K562 (cell line): ENCODE measurements at regions not wholly inside any gene's neighbourhood (a gene's known extent, or its start where the extent isn't known, plus 50 kb on each side); places are given as distances from the start of the nearest gene placed in this dataset.

ENCODE experiments used
- ATAC-seq: fragments of 200-7000 bp; cut with Tn5 transposase; 3 replicates; pipeline ENCODE4 v1.9.1; 2020; ENCODE audit warnings: moderate library complexity
- BruUV-seq: library from RNA; stranded (reverse); fragments of 400-500 nt; replicated peaks from 2 replicates; lab custom pipeline; 2021; lab: Mats Ljungman, UMichigan
- CTCF ChIA-PET: fragments of 300-600 bp; formaldehyde crosslinking; extraction: SDS; loops from one replicate; lab custom pipeline; 2021; ENCODE audit warnings: low intra/inter-chr PET ratio; lab: Yijun Ruan, JAX
- POLR2A ChIA-PET: fragments of 300-600, 350-650 bp; sonication (Branson Sonifier 250); formaldehyde crosslinking; extraction: SDS; loops from one replicate; lab custom pipeline; 2021; ENCODE audit warnings: antibody characterized with exemption, inconsistent platforms; lab: Yijun Ruan, JAX
- DNase-seq, 4 experiments: peaks; one replicate each; pipeline versions ENCODE4 v3.0.0 to v3.0.0-alpha.2; 2011 to 2018; ENCODE audit warnings: low spot score in 3 of 4, mixed read lengths in 3 of 4; ENCODE audit errors: extremely low read depth in 1 of 4
- FAIRE-seq: peaks from 2 replicates; lab custom pipeline; 2011; peaks lifted over from hg19 to GRCh38; lab: Jason Lieb, UNC
- H2AFZ ChIP-seq: 2 replicates; pipeline ENCODE4 v1.6.0; 2011; ENCODE audit warnings: low read depth, low read length, control low read depth, inconsistent platforms
- H3K27ac ChIP-seq: fragments of 200-600 bp; 3 replicates; pipeline ENCODE4 v1.8.0; 2011; ENCODE audit warnings: low read depth, mild to moderate bottlenecking, control low read depth, inconsistent platforms, low read length, moderate library complexity, mixed read lengths; ENCODE audit errors: extremely low read depth
- H3K27me3 ChIP-seq, 2 experiments: fragments of 300-600 bp in 1 of 2; 2 replicates in 1 of 2; 3 replicates in 1 of 2; pipeline versions ENCODE4 v1.6.0 to v1.8.0; 2011; ENCODE audit warnings: inconsistent platforms in 2 of 2, low read length in 2 of 2, mild to moderate bottlenecking in 1 of 2, mixed read lengths in 1 of 2, moderate library complexity in 1 of 2; ENCODE audit not compliant: control insufficient read depth in 2 of 2, insufficient read depth in 2 of 2
- H3K36me3 ChIP-seq: fragments of 300-600 bp; 3 replicates; pipeline ENCODE4 v1.8.0; 2011; ENCODE audit warnings: mild to moderate bottlenecking, low read length, inconsistent platforms; ENCODE audit not compliant: control insufficient read depth, insufficient read depth
- H3K4me1 ChIP-seq, 2 experiments: fragments of 200-600 bp in 1 of 2; replicated peaks in 1 of 2; 2 replicates in 1 of 2; 3 replicates in 1 of 2; pipeline versions ENCODE4 v1.5.1 to v1.8.0; 2011; ENCODE audit warnings: inconsistent platforms in 2 of 2, low read length in 2 of 2, mild to moderate bottlenecking in 1 of 2, mixed read lengths in 1 of 2, moderate library complexity in 1 of 2; ENCODE audit not compliant: control insufficient read depth in 2 of 2, insufficient read depth in 2 of 2
- H3K4me2 ChIP-seq: 2 replicates; pipeline ENCODE4 v1.6.1; 2011; ENCODE audit warnings: low read length, control low read depth, inconsistent platforms, mixed read lengths; ENCODE audit not compliant: insufficient read depth
- H3K4me3 ChIP-seq: fragments of 200-600 bp; sonication (generic), shearing (Covaris generic); 2 replicates; pipeline ENCODE4 v1.5.1; 2016; ENCODE audit warnings: control low read depth, inconsistent platforms
- H3K79me2 ChIP-seq: fragments of 200-600 bp; 3 replicates; pipeline ENCODE4 v1.8.0; 2011; ENCODE audit warnings: low read length, inconsistent platforms; ENCODE audit not compliant: control insufficient read depth, insufficient read depth
- H3K9ac ChIP-seq, 2 experiments: 2 replicates each; pipeline versions ENCODE4 v1.6.0 to v1.6.1; 2011; ENCODE audit warnings: low read depth in 2 of 2, low read length in 2 of 2, control low read depth in 1 of 2, inconsistent platforms in 1 of 2, mild to moderate bottlenecking in 1 of 2, mixed read lengths in 1 of 2; ENCODE audit not compliant: insufficient read depth in 1 of 2
- H3K9me1 ChIP-seq: one replicate; pipeline ENCODE4 v1.6.0; 2011; ENCODE audit warnings: inconsistent platforms, mild to moderate bottlenecking, low read length, moderate library complexity; ENCODE audit not compliant: control insufficient read depth, insufficient read depth
- H3K9me3 ChIP-seq: replicated peaks from 2 replicates; pipeline ENCODE4 v1.5.1; 2011; ENCODE audit warnings: low read depth, low read length, inconsistent platforms; ENCODE audit not compliant: control insufficient read depth, insufficient read depth
- H4K20me1 ChIP-seq: replicated peaks from 2 replicates; pipeline ENCODE4 v1.6.1; 2011; ENCODE audit warnings: low read length, inconsistent platforms, mixed read lengths; ENCODE audit not compliant: control insufficient read depth, insufficient read depth
- CBFA2T2 ChIP-seq: fragments of 450-650 bp; conservative IDR thresholded peaks from 2 replicates; pipeline ENCODE4 v1.6.1; 2017; ENCODE audit warnings: mild to moderate bottlenecking
- TBP ChIP-seq: optimal IDR thresholded peaks from 2 replicates; pipeline ENCODE3; 2011; ENCODE audit warnings: low read depth, low read length, improper control_type of control experiment
- TEAD1 ChIP-seq, 2 experiments: fragments of 450-650 bp in 1 of 2; sonication (generic) in 1 of 2; formaldehyde crosslinking; IDR thresholded peaks; 2 replicates each; pipeline versions ENCODE4 v1.4.0 to v1.8.0; 2020 to 2022; ENCODE audit warnings: mild to moderate bottlenecking in 2 of 2, missing genetic modification reagents in 1 of 2
- TOE1 ChIP-seq, 2 experiments: fragments of 450-650 bp in 1 of 2; sonication (generic) in 1 of 2; formaldehyde crosslinking in 1 of 2; IDR thresholded peaks; 2 replicates each; pipeline versions ENCODE4 v1.7.1 to v1.8.0; 2016 to 2022; ENCODE audit warnings: borderline replicate concordance in 2 of 2, mild to moderate bottlenecking in 2 of 2, antibody characterized with exemption in 1 of 2, inconsistent platforms in 1 of 2, low read depth in 1 of 2, missing genetic modification reagents in 1 of 2, moderate library complexity in 1 of 2
- ZNF398 ChIP-seq: fragments of 250-450 bp; sonication (Bioruptor Pico); IDR thresholded peaks from 2 replicates; pipeline ENCODE4 v1.8.0; 2021; ENCODE audit warnings: moderate library complexity, mild to moderate bottlenecking, inconsistent platforms
- in situ Hi-C: fragments of 300-500 bp; cut with MboI; formaldehyde crosslinking; loops from 4 replicates; pipeline ENCODE4 v1.15.0; 2018; ENCODE audit warnings: inconsistent platforms, mixed read lengths
- intact Hi-C: fragments of 100-400 bp; cut with micrococcal nuclease; formaldehyde crosslinking; loops from 2 replicates; pipeline ENCODE4 v1.14.2; 2022

GRCh38 chr11:23221366-23221765, 361.1 kb upstream of the CCDC179 start:
- H3K79me2 ChIP-seq, result no peaks in the 10 kb centered on the region
- TF ChIP-seq ZNF398 (CRISPR knock-in tag) (no peak), TBP (no peak), TOE1 (IDR thresholded peaks at IDR 0.05; ENCODE audit: borderline replicate concordance) (no peak), TOE1 (CRISPR knock-in tag; IDR thresholded peaks at IDR 0.05; ENCODE audit: borderline replicate concordance, low read depth) (no peak), CBFA2T2 (no peak), TEAD1 (CRISPR knock-in tag; IDR thresholded peaks at IDR 0.05) (no peak)
- TF ChIP-seq, all 486 proteins: peak for 0
- POLR2A ChIA-PET, result no interaction called here
- BruUV-seq, result no TSS peak
- no peak overlapping the region for H3K4me3 ChIP-seq
- H3K4me2 ChIP-seq, result no peak overlapping the region
- CTCF ChIA-PET, result no interaction called here
- FAIRE-seq, result no peak
- no peaks in the 10 kb centered on the region for H3K9me3 ChIP-seq
- H3K4me1 ChIP-seq, result no peaks in the 10 kb centered on the region
- H3K27me3 ChIP-seq, result no peaks in the 10 kb centered on the region
- no peaks in the 10 kb centered on the region for H3K36me3 ChIP-seq
- in situ Hi-C loops (no loop called here), intact Hi-C loops (no loop called here)
- ATAC-seq, result no peak
- H3K9ac ChIP-seq, result no peak overlapping the region
- H4K20me1 ChIP-seq, result no peaks in the 10 kb centered on the region
- no peak overlapping the region for H3K27ac ChIP-seq
- no peak overlapping the region for H2AFZ ChIP-seq
- no peaks in the 10 kb centered on the region for H3K9me1 ChIP-seq
- no peak for DNase-seq
